Keratinocyte (primary cell): ENCODE measurements at regions not wholly inside any gene's neighbourhood (a gene's known extent, or its start where the extent isn't known, plus 50 kb on each side); places are given as distances from the start of the nearest gene placed in this dataset.

Source experiments
- DNase-seq: peaks from one replicate; pipeline ENCODE4 v3.0.0-alpha.2; 2011; ENCODE audit warnings: low read depth, missing footprints, low spot score
- FAIRE-seq: peaks from 2 replicates; lab custom pipeline; 2011; peaks lifted over from hg19 to GRCh38; lab: Jason Lieb, UNC
- H2AFZ ChIP-seq: 2 replicates; pipeline ENCODE4 v1.6.0; 2012; ENCODE audit warnings: low read length, control low read depth, inconsistent platforms; ENCODE audit not compliant: control insufficient read depth
- H3K27ac ChIP-seq: 2 replicates; pipeline ENCODE4 v1.5.1; 2011; ENCODE audit warnings: low read length; ENCODE audit not compliant: control insufficient read depth, insufficient read depth
- H3K27me3 ChIP-seq: 3 replicates; pipeline ENCODE4 v1.6.0; 2011; ENCODE audit warnings: low read length; ENCODE audit not compliant: control insufficient read depth, insufficient read depth; ENCODE audit errors: extremely low read depth
- H3K36me3 ChIP-seq, 2 experiments: 2 replicates in 1 of 2; 3 replicates in 1 of 2; pipeline ENCODE4 v1.5.1; 2011; ENCODE audit warnings: low read length in 2 of 2, mild to moderate bottlenecking in 1 of 2; ENCODE audit not compliant: control insufficient read depth in 2 of 2, insufficient read depth in 2 of 2; ENCODE audit errors: extremely low read depth in 1 of 2
- H3K4me1 ChIP-seq: 3 replicates; pipeline ENCODE4 v1.5.1; 2011; ENCODE audit warnings: low read length; ENCODE audit not compliant: control insufficient read depth, insufficient read depth; ENCODE audit errors: extremely low read depth
- H3K4me2 ChIP-seq: 3 replicates; pipeline ENCODE4 v1.6.0; 2011; ENCODE audit warnings: low read depth, low read length; ENCODE audit not compliant: control insufficient read depth, insufficient read depth; ENCODE audit errors: extremely low read depth
- H3K4me3 ChIP-seq, 3 experiments: fragments of 200-600 bp in 1 of 3; sonication (generic) in 1 of 3; 2 replicates in 2 of 3; 3 replicates in 1 of 3; pipeline ENCODE4 v1.5.1; 2011 to 2016; ENCODE audit warnings: low read length in 3 of 3, mild to moderate bottlenecking in 3 of 3, control low read depth in 2 of 3, inconsistent platforms in 1 of 3, low read depth in 1 of 3, mixed read lengths in 1 of 3, mixed run types in 1 of 3, moderate library complexity in 1 of 3; ENCODE audit not compliant: control insufficient read depth in 2 of 3, insufficient read depth in 2 of 3; ENCODE audit errors: extremely low read depth in 1 of 3
- H3K79me2 ChIP-seq: 2 replicates; pipeline ENCODE4 v1.6.0; 2012; ENCODE audit warnings: low read length; ENCODE audit not compliant: control insufficient read depth, insufficient read depth
- H3K9ac ChIP-seq: 3 replicates; pipeline ENCODE4 v1.6.0; 2011; ENCODE audit warnings: low read length; ENCODE audit not compliant: control insufficient read depth, insufficient read depth; ENCODE audit errors: extremely low read depth
- H3K9me1 ChIP-seq: 3 replicates; pipeline ENCODE4 v1.6.0; 2011; ENCODE audit warnings: low read length; ENCODE audit not compliant: control insufficient read depth, insufficient read depth; ENCODE audit errors: extremely low read depth
- H3K9me3 ChIP-seq: 2 replicates; pipeline ENCODE4 v1.5.1; 2012; ENCODE audit warnings: low read depth, low read length; ENCODE audit not compliant: control insufficient read depth
- H4K20me1 ChIP-seq: 3 replicates; pipeline ENCODE4 v1.6.0; 2011; ENCODE audit warnings: low read length; ENCODE audit not compliant: control insufficient read depth, insufficient read depth; ENCODE audit errors: extremely low read depth
- EZH2 ChIP-seq: IDR thresholded peaks from one replicate; pipeline ENCODE4 v1.6.1; 2012; ENCODE audit warnings: inconsistent platforms, mild to moderate bottlenecking, low read length, moderate library complexity
- dilution Hi-C: fragments of 300-500 bp; cut with MboI; formaldehyde crosslinking; loops from one replicate; pipeline ENCODE4 v1.7.0; 2020; ENCODE audit warnings: low sequenced_read_pairs; ENCODE audit not compliant: extremely low pct_ligation_motif_present
- TF ChIP-seq, protein P1 (sequence below), 3 experiments: IDR thresholded peaks in 1 of 3; conservative IDR thresholded peaks in 1 of 3; optimal IDR thresholded peaks in 1 of 3; 2 replicates in 2 of 3; 3 replicates in 1 of 3; pipeline versions ENCODE3 to v1.5.1; 2011; ENCODE audit warnings: low read length in 3 of 3, mild to moderate bottlenecking in 3 of 3, moderate library complexity in 2 of 3, control low read depth in 1 of 3, inconsistent platforms in 1 of 3; ENCODE audit not compliant: insufficient read depth in 2 of 3; ENCODE audit errors: extremely low read depth in 1 of 3

DNA sequence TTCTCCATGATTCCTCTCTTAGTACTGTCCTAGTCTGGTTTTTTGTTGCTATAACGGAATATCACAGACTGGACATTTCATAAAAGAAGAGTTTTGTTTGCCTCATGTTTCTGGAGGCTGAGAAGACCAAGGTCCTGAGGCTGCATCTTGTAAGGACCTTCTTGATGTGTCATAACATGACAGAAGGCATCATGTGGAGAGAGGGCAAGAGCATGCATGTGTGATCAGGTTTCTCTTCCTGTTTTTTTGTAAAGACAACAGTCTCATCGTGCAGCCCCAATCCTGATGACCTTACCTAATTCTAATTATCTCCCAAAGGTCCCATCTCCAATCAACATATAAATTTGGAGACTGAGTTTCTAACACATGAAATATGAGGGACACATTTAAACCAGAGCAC is 108.4 kb downstream of the MSX2 start:
- DNase-seq = no peak
- no peak overlapping the region for H2AFZ ChIP-seq

DNA sequence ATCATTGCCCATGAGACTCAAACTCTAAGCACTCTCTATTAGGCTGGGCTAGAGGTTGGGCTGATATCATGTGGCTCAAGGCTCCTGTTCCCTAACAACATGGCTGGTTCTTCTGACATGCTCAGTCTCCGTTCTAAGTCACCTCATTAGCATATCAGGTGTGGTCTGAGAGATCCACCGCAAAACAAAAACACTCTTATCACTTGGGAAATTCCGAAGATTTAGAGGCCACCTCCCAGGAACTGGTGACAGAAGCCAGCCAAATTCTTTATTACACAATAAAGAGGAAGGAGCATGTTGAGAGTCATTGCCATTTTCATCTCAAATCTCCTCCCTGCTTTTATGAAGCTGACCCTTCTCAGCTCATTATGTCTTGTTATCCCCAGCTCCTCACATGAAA is 107.6 kb downstream of the MSX2 start:
- Histone ChIP-seq H3K27me3 (no peaks in the 10 kb centered on the region), H3K9me3 (no peaks in the 10 kb centered on the region), H3K4me2 (no peak overlapping the region), H3K9ac (no peak overlapping the region), H3K36me3 (no peaks in the 10 kb centered on the region), H3K4me3 (no peak overlapping the region), H3K79me2 (no peaks in the 10 kb centered on the region), H3K4me1 (no peaks in the 10 kb centered on the region), H3K27ac (no peak overlapping the region), H3K9me1 (no peaks in the 10 kb centered on the region), H4K20me1 (no peaks in the 10 kb centered on the region), H2AFZ (no peak overlapping the region)
- FAIRE-seq (no peak), DNase-seq (no peak)
- no peak for TF ChIP-seq EZH2
- TF ChIP-seq, protein P1, sequence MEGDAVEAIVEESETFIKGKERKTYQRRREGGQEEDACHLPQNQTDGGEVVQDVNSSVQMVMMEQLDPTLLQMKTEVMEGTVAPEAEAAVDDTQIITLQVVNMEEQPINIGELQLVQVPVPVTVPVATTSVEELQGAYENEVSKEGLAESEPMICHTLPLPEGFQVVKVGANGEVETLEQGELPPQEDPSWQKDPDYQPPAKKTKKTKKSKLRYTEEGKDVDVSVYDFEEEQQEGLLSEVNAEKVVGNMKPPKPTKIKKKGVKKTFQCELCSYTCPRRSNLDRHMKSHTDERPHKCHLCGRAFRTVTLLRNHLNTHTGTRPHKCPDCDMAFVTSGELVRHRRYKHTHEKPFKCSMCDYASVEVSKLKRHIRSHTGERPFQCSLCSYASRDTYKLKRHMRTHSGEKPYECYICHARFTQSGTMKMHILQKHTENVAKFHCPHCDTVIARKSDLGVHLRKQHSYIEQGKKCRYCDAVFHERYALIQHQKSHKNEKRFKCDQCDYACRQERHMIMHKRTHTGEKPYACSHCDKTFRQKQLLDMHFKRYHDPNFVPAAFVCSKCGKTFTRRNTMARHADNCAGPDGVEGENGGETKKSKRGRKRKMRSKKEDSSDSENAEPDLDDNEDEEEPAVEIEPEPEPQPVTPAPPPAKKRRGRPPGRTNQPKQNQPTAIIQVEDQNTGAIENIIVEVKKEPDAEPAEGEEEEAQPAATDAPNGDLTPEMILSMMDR (optimal IDR thresholded peaks at IDR 0.05 in 1 of 3, IDR thresholded peaks at IDR 0.05 in 1 of 3, conservative IDR thresholded peaks at IDR 0.05 in 1 of 3; ENCODE audit: extremely low read depth in 1 of 3, insufficient read depth in 2 of 3, low read length in 3 of 3) = no peak
- dilution Hi-C loops = no loop called here

More for the DNA sequence above, 108.4 kb downstream of the MSX2 start:
- no peaks in the 10 kb centered on the region for H3K4me1 ChIP-seq
- no peaks in the 10 kb centered on the region for H4K20me1 ChIP-seq
- dilution Hi-C loops = no loop called here
- H3K9ac ChIP-seq = no peak overlapping the region
- FAIRE-seq = no peak
- TF ChIP-seq EZH2 = no peak
- TF ChIP-seq, protein P1 (optimal IDR thresholded peaks at IDR 0.05 in 1 of 3, IDR thresholded peaks at IDR 0.05 in 1 of 3, conservative IDR thresholded peaks at IDR 0.05 in 1 of 3; ENCODE audit: extremely low read depth in 1 of 3, insufficient read depth in 2 of 3, low read length in 3 of 3) = no peak
- H3K27ac ChIP-seq = no peak overlapping the region
- H3K4me2 ChIP-seq = no peak overlapping the region
- H3K9me1 ChIP-seq = no peaks in the 10 kb centered on the region
- no peaks in the 10 kb centered on the region for H3K79me2 ChIP-seq
- no peak overlapping the region for H3K4me3 ChIP-seq
- H3K36me3 ChIP-seq = no peaks in the 10 kb centered on the region
- H3K27me3 ChIP-seq = no peaks in the 10 kb centered on the region
- H3K9me3 ChIP-seq = no peaks in the 10 kb centered on the region
